Adrenal gland (tissue), 9 donors: ENCODE measurements at regions not wholly inside any gene's neighbourhood (a gene's known extent, or its start where the extent isn't known, plus 50 kb on each side); places are given as distances from the start of the nearest gene placed in this dataset.

Experiments
- DNase-seq, 7 donors: peaks; one replicate each; pipeline ENCODE4 v3.0.0-alpha.2; 2019 to 2020
- H3K27ac ChIP-seq, 5 donors: fragments of 200-600 bp; sonication (generic) in 4 of 5; 1 replicate in 3 of 5; 2 replicates in 2 of 5; pipeline versions ENCODE4 v1.5.1 to v1.8.0; 2016 to 2020; ENCODE audit warnings: mild to moderate bottlenecking in 1 of 5
- H3K27me3 ChIP-seq: fragments of 200-600 bp; 2 replicates; pipeline ENCODE4 v1.8.0; 2021
- H3K36me3 ChIP-seq, 2 donors: fragments of 200-600 bp; replicated peaks in 1 of 2; 1 replicate in 1 of 2; 2 replicates in 1 of 2; pipeline versions ENCODE4 v1.5.1 to v1.8.0; 2018 to 2022
- H3K4me1 ChIP-seq, 2 donors: fragments of 200-600 bp; replicated peaks in 1 of 2; 1 replicate in 1 of 2; 2 replicates in 1 of 2; pipeline versions ENCODE4 v1.5.1 to v1.8.0; 2018 to 2021
- H3K4me3 ChIP-seq, 4 donors: fragments of 200-600 bp; sonication (generic) in 3 of 4; one replicate each; pipeline ENCODE4 v1.5.1; 2016 to 2018
- H3K9me3 ChIP-seq, 3 donors: fragments of 200-600 bp; sonication (generic) in 1 of 3; replicated peaks in 1 of 3; 1 replicate in 2 of 3; 2 replicates in 1 of 3; pipeline versions ENCODE4 v1.5.1 to v1.8.0; 2016 to 2021
- CTCF ChIP-seq, 6 experiments: fragments of 450-650 bp in 4 of 6; fragments of 200-600 bp in 2 of 6; sonication (generic) in 1 of 6; IDR thresholded peaks; 1 replicate in 5 of 6; 2 replicates in 1 of 6; pipeline versions ENCODE4 v1.5.1 to v1.8.0; 2016 to 2021; ENCODE audit warnings: antibody characterized with exemption in 6 of 6, mild to moderate bottlenecking in 2 of 6, moderate library complexity in 1 of 6
- POLR2A ChIP-seq, 2 donors: fragments of 450-650 bp; IDR thresholded peaks; one replicate each; pipeline ENCODE4 v1.6.1; 2017; ENCODE audit warnings: antibody characterized with exemption in 2 of 2, mild to moderate bottlenecking in 2 of 2, moderate library complexity in 1 of 2
- WGBS, 4 donors: extraction: QIAGEN DNeasy Blood & Tissue Kit in 2 of 4; methylation state at CpG; one replicate each; pipeline versions ENCODE4 v1.1.5 to v1.1.7; 2013 to 2017; 5-methylcytosine and 5-hydroxymethylcytosine counted together
- intact Hi-C, 2 donors: fragments of 100-400 bp; cut with DNase I; formaldehyde crosslinking; loops; one replicate each; pipeline versions ENCODE4 v1.14.1 to v1.15.0; 2022 to 2023
- donor health status: healthy with polysubstance abuse.
- donor health status: Bipolar disorder and iron deficiency.
- donor health status: DM: yes; HTN: yes; CAD: no.
- donor health status: DM: no; HTN: no; CAD: no.
- donor health status: DM: no; HTN: no; CAD: no.

- H3K36me3 ChIP-seq, result no peaks in the 10 kb centered on the region
- no peak overlapping the region for H3K4me3 ChIP-seq
- no peak overlapping the region for H3K27ac ChIP-seq
- no peak for DNase-seq
- 72 to 79% (median 76%) methylated on average over 2 of the region's 2 CpGs for WGBS, 4 donors
- no peaks in the 10 kb centered on the region for H3K9me3 ChIP-seq
- TF ChIP-seq POLR2A (IDR thresholded peaks at IDR 0.05) (no peak), CTCF (IDR thresholded peaks at IDR 0.05) (no peak)
- intact Hi-C loops, result no loop called here
- H3K4me1 ChIP-seq, result no peaks in the 10 kb centered on the region
- H3K27me3 ChIP-seq, result peaks cover 10% of the 10 kb centered on the region
Observed at GRCh38 chr20:21456207-21456606, 57.7 kb downstream of the NKX2-2 start.

- no peaks in the 10 kb centered on the region for H3K9me3 ChIP-seq
- no peak for DNase-seq
- 66 to 72% (median 67%) methylated on average over 4 of the region's 4 CpGs for WGBS, 4 donors
- TF ChIP-seq POLR2A (IDR thresholded peaks at IDR 0.05), result no peak
- no peak for TF ChIP-seq CTCF (IDR thresholded peaks at IDR 0.05)
- H3K27ac ChIP-seq, result no peak overlapping the region
- intact Hi-C loops, result no loop called here
- H3K4me3 ChIP-seq, result no peak overlapping the region
- H3K4me1 ChIP-seq, result no peaks in the 10 kb centered on the region
- H3K36me3 ChIP-seq, result no peaks in the 10 kb centered on the region
- H3K27me3 ChIP-seq, result peaks cover 5% of the 10 kb centered on the region
Observed at GRCh38 chr20:21453690-21454089, 56.4 kb upstream of the NKX2-4 start.

- WGBS, 4 donors, result 15 to 39% (median 28%) methylated on average over 1 of the region's 1 CpG
- TF ChIP-seq CTCF (IDR thresholded peaks at IDR 0.05), result no peak
- TF ChIP-seq POLR2A (IDR thresholded peaks at IDR 0.05), result no peak
- Histone ChIP-seq H3K4me3 (no peak overlapping the region), H3K36me3 (no peaks in the 10 kb centered on the region), H3K9me3 (no peaks in the 10 kb centered on the region), H3K27ac (no peak overlapping the region), H3K27me3 (no peaks in the 10 kb centered on the region), H3K4me1 (no peaks in the 10 kb centered on the region)
- intact Hi-C loops, result no loop called here
- DNase-seq, result peak; percentile 32 to 73 (median 64)
Observed at GRCh38 chr20:21450572-21450971, 53.2 kb upstream of the NKX2-4 start.
